Stimulated activated CD4-positive, alpha-beta T cell treated with anti-CD3 and anti-CD28 coated beads, TNF-alpha, amount 100 ng/mL, for 1 hour (primary cell): ENCODE measurements at regions not wholly inside any gene's neighbourhood (a gene's known extent, or its start where the extent isn't known, plus 50 kb on each side); places are given as distances from the start of the nearest gene placed in this dataset.

Source experiments
- DNase-seq, 3 donors: peaks; one replicate each; pipeline ENCODE4 v3.0.0-alpha.2; 2020; ENCODE audit warnings: low read depth in 3 of 3, low spot score in 1 of 3

- DNase-seq: no peak
These were observed 69.8 kb upstream of the HAO2 start for GRCh38 chr1:119298687-119299303.

GRCh38 chr1:119302011-119302410, 66.6 kb upstream of the HAO2 start:
- no peak for DNase-seq

DNA sequence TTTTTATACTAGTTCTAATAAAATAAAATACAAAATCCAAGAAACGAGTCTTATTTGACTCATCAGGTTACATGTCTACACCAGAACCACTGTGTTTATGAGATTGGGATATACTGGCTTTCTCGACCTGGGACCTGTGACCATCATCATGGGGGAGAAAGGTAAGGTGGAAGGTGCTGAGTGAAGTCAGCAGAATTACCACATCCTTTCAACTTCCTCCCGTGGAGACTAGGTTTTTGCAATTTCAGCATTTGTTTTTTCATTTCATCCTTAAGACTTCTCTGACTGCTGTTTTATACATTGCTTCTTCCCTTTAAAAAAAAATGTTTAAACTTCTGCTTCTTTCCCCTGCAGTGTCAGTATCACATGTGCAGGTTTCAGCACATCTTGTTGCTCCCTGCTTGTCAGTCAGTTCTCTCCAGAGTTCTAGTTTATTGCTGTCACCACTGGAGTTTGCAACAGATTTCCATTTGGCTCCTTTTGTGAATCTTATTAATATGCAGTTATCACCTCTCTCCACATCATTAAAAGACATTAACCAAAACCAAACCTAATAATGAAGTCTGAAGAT, 60.4 kb upstream of the HAO2 start:
- no peak for DNase-seq

DNA sequence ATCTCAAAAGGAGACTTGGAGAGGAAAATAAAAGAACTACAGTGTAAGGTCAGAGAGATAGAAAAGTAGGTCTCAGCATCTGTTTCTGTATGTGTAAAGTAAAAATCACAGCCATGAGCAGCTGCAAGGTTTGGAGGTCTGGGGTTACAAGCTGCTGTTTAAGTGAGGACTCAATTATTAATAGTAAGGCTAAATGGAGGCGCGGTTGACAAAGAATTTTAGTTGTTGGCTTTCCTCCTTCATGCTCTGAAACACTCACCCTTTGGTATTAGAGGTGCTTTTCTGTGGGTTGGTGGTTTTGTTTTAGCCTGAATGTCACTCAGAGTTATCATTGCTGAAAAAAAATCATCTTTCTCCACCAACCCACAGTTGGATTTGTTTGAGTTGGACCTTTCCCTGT, 59.8 kb upstream of the HAO2 start:
- no peak for DNase-seq

GRCh38 chr1:119310301-119310700, 58.3 kb upstream of the HAO2 start:
- DNase-seq: no peak

GRCh38 chr1:119312500-119312899, 56.1 kb upstream of the HAO2 start:
- no peak for DNase-seq

GRCh38 chr1:119314001-119314796, 54.4 kb upstream of the HAO2 start:
- no peak for DNase-seq

- no peak for DNase-seq
These were observed 51.6 kb upstream of the HAO2 start for GRCh38 chr1:119316870-119317416.

DNA sequence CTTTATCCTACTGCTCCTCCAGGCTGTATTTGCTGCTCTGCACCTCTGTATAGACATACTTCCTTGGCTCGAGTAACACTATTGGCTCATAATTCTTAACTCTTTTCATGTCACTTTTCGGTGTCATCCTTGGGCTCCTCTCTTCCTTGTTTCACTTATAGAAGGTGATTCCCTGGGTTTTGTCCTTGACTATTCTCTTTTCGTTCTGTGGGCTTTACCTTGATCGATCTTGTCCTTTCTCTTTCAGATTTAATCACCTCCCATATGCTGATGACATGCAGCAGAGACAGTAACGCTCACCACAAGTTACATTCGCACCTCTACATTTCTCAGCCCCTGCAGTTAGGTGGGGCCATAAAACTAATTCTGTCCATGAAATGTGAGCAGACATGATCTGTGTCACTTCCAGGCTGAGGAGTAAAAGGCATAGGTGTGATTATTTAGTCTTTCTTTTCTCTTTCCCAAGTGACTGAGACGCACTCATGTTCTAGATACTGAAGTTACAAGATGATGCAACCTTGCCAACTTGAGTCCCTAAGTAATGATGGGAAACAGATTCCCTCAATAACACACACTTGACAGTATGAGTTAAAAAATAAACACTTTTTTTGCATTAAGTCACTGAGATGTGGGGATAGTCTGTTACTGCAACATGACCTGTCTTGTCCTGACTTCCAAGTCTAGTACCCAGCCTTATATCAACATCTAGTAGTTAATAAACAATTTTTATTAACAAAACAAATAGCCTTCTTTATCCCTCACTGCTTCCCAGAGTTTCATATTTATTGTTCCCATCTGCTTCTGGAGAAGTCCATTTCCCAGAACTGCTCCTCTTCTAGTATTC, 49.9 kb upstream of the HAO2 start:
- DNase-seq: no peak
